SHP77 treated with DMSO at 0.1 percent for 48 hours (cell line): ENCODE measurements at regions not wholly inside any gene's neighbourhood (a gene's known extent, or its start where the extent isn't known, plus 50 kb on each side); places are given as distances from the start of the nearest gene placed in this dataset.

ENCODE experiments used
- DNase-seq: peaks from one replicate; lab custom pipeline; 2025; lab: John Stamatoyannopoulos, UW

- DNase-seq, result no peak
These were observed 489.5 kb downstream of the TBC1D22A start for GRCh38 chr22:47251911-47252310.

DNA sequence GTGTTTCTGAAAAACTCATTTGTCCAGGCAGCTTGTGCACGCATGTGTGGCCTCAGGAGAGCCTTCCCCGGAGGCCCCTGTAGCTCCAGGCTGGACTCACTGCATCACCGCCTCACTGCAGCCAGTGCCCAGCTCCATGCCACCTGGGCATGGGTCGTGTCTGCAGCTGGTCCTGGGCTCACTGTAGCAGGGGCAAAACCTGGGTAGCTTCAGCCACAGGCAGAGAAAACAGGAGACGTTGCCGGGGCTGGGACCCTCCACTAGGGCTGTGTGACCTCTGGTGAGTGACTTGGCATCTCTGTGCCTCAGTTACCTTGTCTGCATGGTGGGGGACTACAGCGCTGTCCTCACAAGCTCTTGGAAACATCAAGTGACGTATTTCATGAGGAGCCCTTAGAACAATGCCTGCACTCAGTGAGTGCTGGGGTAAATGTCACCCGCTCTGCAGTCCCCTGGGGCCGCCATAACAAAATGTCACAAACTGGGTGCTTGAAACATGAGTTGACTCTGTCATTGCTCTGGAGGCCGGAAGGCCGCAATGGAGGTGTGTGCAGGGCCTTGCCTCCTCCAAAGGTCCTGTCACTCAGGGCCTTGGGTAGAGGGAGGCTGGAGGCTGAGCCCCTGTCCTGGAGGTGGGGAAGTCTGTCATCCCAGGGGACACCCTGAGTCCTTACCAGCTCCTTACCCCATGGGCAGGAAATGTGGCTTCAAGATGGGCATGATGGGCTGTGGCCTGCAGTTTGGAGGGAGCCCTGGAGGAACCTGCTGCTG is 488.7 kb downstream of the TBC1D22A start:
- no peak for DNase-seq

DNA sequence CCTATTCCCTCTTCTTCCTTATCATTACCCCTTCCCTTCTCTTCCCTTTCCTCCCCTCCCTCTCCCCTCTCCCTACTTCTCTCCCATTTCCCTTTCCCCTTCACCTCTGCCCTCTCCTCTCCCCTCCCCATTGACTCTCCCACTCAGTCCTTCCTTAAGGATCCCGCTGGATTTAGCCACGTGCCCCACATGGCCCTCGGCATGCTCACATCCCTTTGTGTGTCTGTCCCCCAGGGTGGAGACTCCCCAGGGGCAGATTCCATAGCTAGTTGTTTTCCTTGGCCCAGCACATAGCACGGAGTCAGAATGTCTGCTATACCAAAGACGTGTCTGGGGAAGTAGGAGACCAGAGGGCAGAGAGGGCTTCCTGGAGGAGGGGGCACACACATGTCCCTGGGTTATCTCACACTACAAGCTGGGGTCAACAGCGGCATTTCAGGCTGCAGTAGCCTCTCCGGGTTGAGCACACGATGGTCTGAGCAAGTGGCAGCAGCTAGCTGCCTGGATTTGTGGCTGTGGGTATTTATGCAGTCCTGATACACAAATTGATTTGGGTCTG is 487.0 kb downstream of the TBC1D22A start:
- DNase-seq, result no peak

- DNase-seq, result no peak
These were observed 486.5 kb downstream of the TBC1D22A start for GRCh38 chr22:47248925-47249324.

DNA sequence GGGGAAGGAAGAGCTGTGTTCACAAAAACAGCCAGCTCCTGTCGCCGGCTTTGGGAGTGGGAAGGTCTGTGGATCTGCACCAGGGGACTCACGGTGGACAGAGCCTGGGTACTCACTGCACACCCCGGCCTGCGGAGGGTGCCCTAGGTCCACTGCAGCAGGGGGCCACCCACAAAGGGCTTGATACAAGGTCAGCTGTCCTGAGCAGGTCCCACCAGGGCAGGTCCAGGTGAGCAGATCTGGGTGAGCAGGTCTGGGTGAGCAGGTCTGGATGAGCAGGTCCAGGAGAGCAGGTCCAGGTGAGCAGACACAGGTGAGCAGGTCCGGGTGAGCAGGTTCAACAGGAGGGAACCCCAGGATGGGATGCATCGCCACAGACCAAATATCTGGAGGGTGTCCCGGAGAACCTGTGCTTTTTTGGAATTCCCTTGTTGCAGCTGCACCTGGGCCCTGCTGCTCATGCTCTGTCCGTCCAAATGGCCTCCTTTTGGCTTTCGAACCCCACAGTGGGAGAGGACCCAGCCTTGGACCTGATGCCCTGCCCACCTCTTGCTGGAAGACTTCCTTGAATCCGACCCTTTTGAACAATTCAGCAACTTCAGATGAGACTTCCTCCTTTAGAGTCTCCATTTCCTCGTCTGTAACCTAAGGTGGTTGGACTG is 485.3 kb downstream of the TBC1D22A start:
- no peak for DNase-seq

- no peak for DNase-seq
These were observed 483.3 kb downstream of the TBC1D22A start for GRCh38 chr22:47245786-47246185.

GRCh38 chr22:47245286-47245685 is 482.8 kb downstream of the TBC1D22A start:
- DNase-seq, result no peak

GRCh38 chr22:47240116-47240515 is 477.7 kb downstream of the TBC1D22A start:
- no peak for DNase-seq

DNA sequence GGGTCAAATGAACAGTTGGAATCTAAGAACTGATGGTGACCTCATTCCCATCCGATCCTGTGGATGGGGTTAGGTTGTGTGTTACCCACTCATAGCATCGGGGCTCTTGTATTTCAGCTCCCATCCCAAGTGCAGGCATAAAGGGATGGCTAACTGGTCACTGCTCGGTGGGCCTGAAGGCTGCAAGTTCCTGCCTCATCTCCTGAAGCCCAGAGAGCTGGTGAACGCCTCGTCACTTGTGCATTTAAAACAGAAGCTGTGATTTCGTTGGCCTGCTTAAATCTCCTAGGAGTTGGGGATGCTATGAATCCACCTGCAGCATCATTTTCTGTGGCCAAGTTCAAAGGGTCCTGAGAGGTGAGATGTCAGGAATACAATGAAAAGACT is 477.0 kb downstream of the TBC1D22A start:
- DNase-seq, result no peak

GRCh38 chr22:47238690-47239473 is 476.4 kb downstream of the TBC1D22A start:
- no peak for DNase-seq

GRCh38 chr22:47237890-47238480 is 475.5 kb downstream of the TBC1D22A start:
- no peak for DNase-seq

DNA sequence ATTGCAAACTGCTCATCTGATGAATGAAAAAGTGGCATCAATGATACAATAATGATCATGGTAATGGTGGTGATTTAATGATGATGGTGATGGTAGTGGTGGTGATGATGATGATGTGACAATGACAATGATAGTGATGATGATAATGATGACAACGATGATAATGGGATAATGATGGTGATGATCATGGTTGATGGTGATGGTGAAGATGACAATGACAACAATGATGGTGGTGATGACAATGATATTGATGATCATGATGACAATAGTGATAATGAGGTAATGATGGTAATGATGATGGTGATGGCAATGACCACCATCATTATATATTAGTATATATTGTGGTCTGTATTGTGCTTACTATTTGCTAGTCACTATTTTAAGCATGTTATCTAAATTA is 474.3 kb downstream of the TBC1D22A start:
- DNase-seq, result no peak

- no peak for DNase-seq
These were observed 473.7 kb downstream of the TBC1D22A start for GRCh38 chr22:47236161-47236560.

DNA sequence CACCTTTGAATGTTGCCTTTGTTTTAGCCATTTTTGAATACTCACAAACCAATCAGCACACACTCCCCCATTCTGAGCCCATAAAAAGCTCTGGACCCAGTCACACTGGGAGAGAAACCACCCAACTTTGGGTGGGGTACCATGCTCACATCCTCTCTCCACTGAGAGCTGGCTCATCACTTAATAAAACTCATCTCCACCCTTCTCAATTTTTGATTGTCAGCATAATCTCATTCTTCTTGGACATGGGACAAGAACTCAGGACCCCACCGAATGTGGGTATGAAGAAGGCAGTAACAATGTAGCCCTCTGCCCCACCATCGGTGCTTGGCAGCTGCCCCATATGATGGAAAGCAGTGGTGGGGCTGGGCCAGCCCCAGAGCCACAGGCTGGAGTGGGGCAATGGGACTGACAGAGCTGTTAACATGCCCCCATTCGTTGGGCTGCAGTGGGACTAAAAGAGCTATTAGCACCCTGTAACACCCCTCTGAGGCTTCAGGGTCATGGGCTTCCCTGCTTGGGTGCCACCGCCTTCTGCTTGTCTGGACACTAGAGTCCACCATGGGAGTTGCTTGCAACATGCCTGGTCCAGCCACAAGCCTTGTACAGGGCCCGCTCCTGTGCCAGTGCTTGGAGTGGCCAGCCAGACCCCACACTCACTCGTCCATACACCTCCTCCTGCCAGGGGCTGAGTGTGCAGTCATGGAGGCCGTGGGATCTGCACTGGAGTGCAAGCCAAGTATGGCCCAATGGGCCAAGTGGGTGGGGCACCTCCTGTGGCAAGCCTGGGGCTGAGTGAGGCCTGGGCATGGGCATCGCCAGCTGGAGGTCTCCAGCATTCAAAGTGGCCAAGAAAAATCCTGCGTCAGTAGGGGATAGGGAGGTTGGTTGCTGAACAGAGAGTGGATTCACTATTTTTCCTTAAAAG is 471.1 kb downstream of the TBC1D22A start:
- DNase-seq, result no peak

- DNase-seq, result no peak
These were observed 470.3 kb downstream of the TBC1D22A start for GRCh38 chr22:47232753-47233152.

GRCh38 chr22:47232197-47232596 is 469.7 kb downstream of the TBC1D22A start:
- no peak for DNase-seq

DNA sequence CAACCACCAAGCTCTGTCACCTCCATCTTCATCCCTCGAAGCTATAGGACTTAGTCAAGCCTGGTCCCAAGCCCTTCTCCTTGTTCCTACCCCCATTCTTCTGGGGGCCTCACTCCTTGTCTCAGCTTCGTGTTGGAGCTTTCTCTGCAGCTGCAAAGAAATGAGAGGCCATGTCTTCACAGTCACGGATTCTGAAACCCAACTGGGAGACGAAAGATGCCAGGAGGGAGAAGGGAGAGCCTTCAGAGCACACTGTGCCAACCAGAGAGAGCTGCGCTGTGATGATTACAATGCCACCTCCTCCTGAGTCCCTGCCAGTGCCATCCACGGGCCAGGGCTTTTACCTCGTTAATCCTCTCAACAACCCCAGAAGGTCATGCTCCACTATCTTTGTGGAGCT is 469.3 kb downstream of the TBC1D22A start:
- DNase-seq, result no peak

GRCh38 chr22:47230741-47231140 is 468.3 kb downstream of the TBC1D22A start:
- DNase-seq, result no peak

DNA sequence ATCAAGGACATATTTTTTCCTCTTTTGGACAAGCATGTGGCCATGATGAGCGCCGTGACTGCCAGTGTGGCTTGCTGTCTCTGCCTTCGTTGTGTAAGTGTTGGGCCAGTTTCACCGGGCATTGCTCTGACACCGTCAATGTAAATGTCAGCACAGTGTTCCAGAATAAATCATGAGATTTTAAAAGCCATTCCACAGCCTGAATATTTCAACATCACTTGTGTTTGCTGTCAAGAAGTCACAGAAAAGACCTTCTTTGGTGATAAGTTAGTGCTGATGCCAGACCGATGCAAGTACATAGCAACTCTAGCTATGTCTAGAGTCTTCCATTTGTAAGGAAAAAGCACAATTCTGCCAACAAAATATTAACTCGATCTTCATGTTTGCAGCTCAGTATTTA is 467.8 kb downstream of the TBC1D22A start:
- no peak for DNase-seq

- DNase-seq, result no peak
These were observed 466.3 kb downstream of the TBC1D22A start for GRCh38 chr22:47228767-47229166.
